Kidney tubule cell (primary cell): ENCODE measurements at regions not wholly inside any gene's neighbourhood (a gene's known extent, or its start where the extent isn't known, plus 50 kb on each side); places are given as distances from the start of the nearest gene placed in this dataset.
"Not testable (repeated sequence)": the region's sequence is repeated elsewhere in the genome, so short reads cannot be mapped to it uniquely, and the experiment has no call there.

Experiments
- DNase-seq: peaks from one replicate; pipeline ENCODE4 v3.0.0-alpha.2; 2018; ENCODE audit warnings: low spot score

- DNase-seq, result no peak
These were observed 301.7 kb upstream of the PROX1 start for GRCh38 chr1:213685992-213686582.

GRCh38 chr1:213686983-213687382, 300.8 kb upstream of the PROX1 start:
- DNase-seq, result no peak

DNA sequence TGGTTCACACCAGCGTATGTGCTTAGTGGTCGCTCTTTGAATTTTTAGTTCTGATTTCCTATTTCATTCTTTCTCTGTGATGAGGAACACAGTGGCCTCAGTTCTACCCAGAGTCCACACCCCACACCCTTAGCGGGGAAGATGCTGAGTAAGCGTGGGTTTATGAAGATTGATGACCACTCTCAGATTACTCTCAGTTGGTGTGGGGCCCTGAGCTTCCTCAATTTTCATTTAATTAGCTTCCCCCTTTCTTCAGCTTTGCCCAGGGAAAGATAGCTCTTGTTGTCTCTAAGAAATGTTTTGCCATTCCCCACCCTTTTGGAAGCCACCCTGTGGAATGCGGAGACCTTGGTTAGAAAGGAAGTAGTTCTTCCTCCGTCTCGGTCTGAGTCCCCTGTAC, 299.9 kb upstream of the PROX1 start:
- no peak for DNase-seq

- peak; percentile 4 for DNase-seq
These were observed 299.1 kb upstream of the PROX1 start for GRCh38 chr1:213688655-213689054.

- DNase-seq, result no peak
These were observed 298.5 kb upstream of the PROX1 start for GRCh38 chr1:213689260-213689659.

DNA sequence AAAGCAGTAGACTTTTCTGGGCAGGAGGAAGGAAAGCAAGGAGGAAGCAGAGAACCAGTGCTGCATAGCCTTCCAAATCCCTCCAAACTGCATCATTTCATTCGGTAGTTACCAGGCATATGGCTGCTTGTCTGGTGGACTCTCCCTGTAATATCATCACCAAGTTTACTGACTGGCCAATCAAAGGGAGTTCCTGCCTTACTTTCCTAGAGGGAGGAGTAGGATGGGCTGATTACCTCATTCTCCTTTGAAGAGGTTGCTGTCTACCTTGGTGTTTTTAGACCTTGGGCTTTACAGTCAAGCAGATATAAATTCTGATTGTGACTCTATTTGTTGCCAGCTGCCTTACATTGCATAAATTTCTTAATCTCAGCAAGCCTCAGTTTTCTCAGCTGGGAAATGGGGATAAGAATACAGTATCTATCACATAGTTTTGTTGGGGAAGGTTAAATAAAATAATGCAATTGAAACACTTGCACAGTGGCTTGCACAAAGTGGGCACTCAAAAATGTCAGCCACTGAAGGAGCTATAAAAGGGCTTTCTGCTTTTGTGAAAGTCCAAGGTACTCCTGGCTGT, 297.3 kb upstream of the PROX1 start:
- no peak for DNase-seq

DNA sequence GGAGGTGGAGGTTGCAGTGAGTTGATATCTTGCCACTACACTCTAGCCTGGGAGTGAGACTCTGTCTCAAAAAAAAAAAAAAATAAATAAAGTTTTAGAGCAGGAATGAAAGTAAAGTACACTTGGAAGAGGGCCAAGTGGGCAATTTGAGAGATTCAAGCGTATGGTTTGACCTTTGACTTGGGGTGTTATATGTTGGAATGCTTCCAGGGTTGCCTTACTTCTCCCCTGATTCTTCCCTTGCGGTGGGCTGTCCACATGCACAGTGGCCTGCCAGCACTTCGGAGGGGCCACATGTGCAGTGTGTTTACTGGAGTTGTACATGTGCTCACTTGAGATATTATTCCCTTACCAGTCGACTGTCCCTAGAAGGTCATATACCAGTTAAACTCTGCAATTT, 295.5 kb upstream of the PROX1 start:
- DNase-seq, result no peak

DNA sequence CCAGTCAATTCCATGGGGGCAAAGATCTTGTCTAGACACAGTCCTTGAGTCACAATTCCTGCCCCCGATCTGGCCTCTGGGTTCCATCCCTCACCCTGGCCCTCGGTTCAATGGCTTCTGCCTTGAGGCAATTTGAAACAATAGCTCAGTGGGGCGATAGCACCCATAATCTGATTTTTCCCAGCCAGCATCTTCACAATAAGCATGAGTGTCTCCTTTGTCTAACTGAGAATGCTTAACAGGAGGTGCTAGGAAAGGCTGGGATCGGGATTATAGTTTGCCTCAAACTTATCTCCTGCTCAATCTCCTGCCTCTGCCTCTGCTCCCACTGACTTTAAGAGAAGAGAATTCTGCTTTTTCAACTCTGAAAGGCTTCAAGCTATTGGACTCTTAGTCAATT, 293.9 kb upstream of the PROX1 start:
- DNase-seq, result no peak

GRCh38 chr1:213697192-213697802, 290.5 kb upstream of the PROX1 start:
- no peak for DNase-seq

DNA sequence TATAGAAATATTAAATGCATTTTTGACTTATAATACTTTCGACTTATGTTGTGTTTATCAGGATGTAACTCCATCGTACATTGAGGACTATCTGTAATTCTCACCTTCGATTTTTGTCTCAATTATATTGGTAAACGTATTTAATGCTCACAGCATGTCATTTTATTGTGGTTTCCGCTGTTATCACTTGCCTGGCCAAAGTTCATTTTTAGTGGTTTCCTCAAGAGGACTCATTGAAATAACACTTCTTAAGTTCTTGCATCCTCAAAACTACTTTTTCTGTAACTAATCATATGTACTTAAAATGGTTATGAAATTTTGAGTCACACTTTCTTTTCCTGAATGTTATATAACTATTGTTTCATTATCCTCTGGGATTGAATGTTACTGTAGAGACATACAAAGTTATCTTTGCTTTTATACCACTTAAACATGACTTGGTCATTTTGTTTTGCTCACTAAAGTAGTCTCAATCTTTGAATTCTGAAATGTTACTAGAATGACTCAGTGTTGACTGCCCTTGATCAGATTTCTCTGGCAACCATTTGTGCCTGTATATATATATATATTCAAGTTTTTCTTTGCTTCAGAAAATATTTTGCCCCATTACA, 289.6 kb upstream of the PROX1 start:
- DNase-seq, result no peak

GRCh38 chr1:213702703-213703102, 285.1 kb upstream of the PROX1 start:
- DNase-seq, result no peak

DNA sequence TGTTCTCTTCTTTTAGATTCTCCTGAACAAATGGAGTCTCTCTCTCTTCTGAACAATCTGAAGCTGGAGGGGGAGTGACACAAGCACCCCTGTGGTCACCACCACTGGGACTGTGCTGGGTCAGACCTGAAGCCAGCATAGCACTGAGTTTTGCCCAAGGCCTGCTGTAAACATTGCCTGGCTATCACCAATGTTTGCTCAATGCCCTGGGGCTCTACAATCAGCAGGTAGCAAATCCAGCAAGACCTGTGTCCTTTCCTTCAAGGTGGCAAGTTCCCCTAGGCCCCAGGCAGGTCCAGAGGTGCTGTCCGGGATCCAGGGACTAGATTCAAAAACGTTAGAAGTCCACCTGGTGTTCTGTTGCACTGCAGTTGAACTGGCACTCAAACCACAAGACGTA, 282.8 kb upstream of the PROX1 start:
- DNase-seq, result no peak

DNA sequence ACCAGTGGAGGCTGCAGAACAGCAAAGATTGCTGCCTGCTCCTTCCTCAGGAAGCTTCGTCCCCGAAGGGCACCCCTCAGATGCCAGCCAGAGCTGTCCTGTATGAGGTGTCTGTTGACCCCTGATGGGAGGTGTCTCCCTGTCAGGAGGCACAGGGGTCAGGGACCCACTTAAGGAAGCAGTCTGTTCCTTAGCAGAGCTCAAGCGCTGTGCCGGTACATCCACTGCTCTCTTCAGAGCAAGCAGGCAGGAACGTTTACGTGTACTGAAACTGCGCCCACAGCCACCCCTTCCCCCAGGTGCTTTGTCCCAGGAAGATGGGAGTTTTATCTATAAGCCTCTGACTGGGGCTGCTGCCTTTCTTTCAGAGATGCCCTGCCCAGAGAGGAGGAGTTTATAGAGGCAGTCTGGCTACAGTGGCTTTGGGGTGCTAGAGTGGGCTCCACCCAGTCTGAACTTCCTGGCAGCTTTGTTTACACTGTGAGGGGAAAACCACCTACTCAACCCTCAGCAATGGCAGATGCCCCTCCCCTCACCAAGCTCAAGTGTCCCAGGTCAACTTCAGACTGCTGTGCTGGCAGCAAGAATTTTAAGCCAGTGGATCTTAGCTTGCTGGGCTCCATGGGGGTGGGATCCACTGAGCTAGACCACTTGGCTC, 275.8 kb upstream of the PROX1 start:
- DNase-seq, result not testable (repeated sequence)

DNA sequence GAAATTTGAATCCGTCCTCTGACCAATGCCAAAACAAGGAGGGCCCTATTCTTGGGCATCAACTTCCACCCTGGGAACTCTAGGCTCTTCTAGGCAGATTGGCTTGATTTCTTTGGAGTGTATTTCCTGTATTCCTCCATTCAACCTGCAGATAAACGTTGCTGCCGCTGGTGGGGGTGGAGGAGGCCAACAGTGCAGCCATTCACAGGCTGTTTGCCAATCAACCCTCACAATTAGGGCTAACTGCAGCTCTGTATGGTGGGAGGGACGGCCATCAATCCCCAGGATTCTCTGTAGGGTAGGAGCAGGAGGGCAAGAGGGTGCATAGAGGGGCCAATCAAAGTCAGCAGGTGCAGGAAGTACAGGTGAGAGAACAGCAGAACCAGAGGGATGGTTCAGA, 273.1 kb upstream of the PROX1 start:
- DNase-seq, result no peak

DNA sequence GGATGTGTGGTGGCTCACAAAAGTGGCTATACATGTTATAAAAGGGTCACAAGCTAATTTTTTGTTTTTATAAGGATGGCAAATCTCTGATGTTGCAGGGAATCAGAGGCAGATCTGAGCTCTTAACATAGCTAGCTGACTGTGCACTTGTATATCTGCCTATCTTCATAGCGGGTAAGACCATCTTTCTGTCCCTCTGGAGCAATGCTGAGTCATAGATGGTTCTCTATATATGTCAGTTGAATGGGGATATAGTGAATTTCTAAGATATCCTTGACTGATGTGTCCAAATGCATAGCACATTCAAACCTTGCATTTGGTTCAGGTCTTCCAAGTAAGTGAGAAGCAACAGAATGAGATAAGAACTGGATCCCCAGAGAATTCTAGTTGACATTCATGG, 272.6 kb upstream of the PROX1 start:
- no peak for DNase-seq

- no peak for DNase-seq
These were observed 268.3 kb upstream of the PROX1 start for GRCh38 chr1:213719462-213719861.

DNA sequence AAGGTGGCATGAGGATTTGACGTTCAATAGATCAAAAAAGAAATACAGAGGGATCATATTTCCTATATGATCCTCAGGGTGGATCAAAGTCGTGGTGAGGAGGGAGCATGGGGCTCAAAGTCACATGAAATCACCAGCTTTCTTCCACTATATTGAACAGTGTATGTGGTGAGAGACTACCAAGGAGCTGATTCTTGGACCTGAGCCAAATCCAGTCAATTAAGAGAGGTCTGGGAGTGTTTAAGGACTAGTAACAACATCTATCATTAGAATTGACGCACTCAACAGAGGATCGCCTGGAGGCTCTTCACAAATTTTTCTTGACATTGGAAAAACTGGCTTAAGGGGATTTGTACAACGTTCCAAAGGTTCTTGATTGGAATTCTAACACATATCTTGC, 267.7 kb upstream of the PROX1 start:
- no peak for DNase-seq

DNA sequence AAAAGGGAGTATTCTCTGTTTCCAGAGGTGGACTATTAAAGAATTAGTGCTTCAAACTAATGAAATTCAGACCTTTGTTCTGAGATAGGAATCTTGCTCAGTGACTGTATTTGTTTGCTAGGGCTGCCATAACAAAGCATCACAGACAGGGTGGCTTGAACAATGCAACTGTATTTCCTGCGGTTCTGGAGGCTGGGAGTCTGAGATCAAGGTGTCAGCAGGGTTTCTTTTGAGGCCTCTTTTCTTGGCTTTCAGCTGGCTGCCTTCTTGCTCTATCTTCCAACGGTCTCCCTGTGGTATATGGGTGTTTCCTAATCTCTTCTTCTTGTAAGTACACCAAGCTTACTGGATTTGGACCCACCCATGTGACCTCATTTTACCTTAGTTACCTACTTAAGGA, 264.6 kb upstream of the PROX1 start:
- no peak for DNase-seq

GRCh38 chr1:213724640-213725536, 262.9 kb upstream of the PROX1 start:
- DNase-seq, result peak; percentile 42

- no peak for DNase-seq
These were observed 259.8 kb upstream of the PROX1 start for GRCh38 chr1:213727853-213728592.
